ENCODE measurements at regions not wholly inside any gene's neighbourhood (a gene's known extent, or its start where the extent isn't known, plus 50 kb on each side); places are given as distances from the start of the nearest gene placed in this dataset.

GRCh38 chr2:4272261-4272858 lies 569.0 kb downstream of the DCDC2C start:
- Histone ChIP-seq H3K27me3 (no peaks in the 10 kb centered on the region), H3K9me3 (no peaks in the 10 kb centered on the region), H3K27ac (no peak overlapping the region), H3K4me1 (no peaks in the 10 kb centered on the region), H3K36me3 (no peaks in the 10 kb centered on the region), H3K4me3 (no peak overlapping the region)
- no peak for DNase-seq (ENCODE audit: low spot score in 2 of 2)
- no peak for TF ChIP-seq CTCF (IDR thresholded peaks at IDR 0.05)
- no peak for TF ChIP-seq POLR2AphosphoS5 (IDR thresholded peaks at IDR 0.05)
- TF ChIP-seq POLR2A (IDR thresholded peaks at IDR 0.05), result no peak
- intact Hi-C loops (cut with DNase I; ENCODE audit: low total_unique reads), result no loop called here

- Histone ChIP-seq H3K4me1 (no peaks in the 10 kb centered on the region), H3K27ac (no peak overlapping the region), H3K4me3 (no peak overlapping the region), H3K9me3 (no peaks in the 10 kb centered on the region), H3K27me3 (no peaks in the 10 kb centered on the region), H3K36me3 (no peaks in the 10 kb centered on the region)
- intact Hi-C loops (cut with DNase I; ENCODE audit: low total_unique reads), result no loop called here
- TF ChIP-seq POLR2AphosphoS5 (IDR thresholded peaks at IDR 0.05), result no peak
- no peak for TF ChIP-seq POLR2A (IDR thresholded peaks at IDR 0.05)
- no peak for TF ChIP-seq CTCF (IDR thresholded peaks at IDR 0.05)
- DNase-seq (ENCODE audit: low spot score in 2 of 2), result no peak
Measured at GRCh38 chr2:4278392-4278791, 575.0 kb downstream of the DCDC2C start.

- no peaks in the 10 kb centered on the region for H3K27me3 ChIP-seq
- no peak for DNase-seq (ENCODE audit: low spot score in 2 of 2)
- intact Hi-C loops (cut with DNase I; ENCODE audit: low total_unique reads), result no loop called here
- H3K27ac ChIP-seq, result no peak overlapping the region
- H3K36me3 ChIP-seq, result no peaks in the 10 kb centered on the region
- TF ChIP-seq POLR2AphosphoS5 (IDR thresholded peaks at IDR 0.05) (no peak), POLR2A (IDR thresholded peaks at IDR 0.05) (no peak), CTCF (IDR thresholded peaks at IDR 0.05) (no peak)
- no peaks in the 10 kb centered on the region for H3K9me3 ChIP-seq
- no peak overlapping the region for H3K4me3 ChIP-seq
- no peaks in the 10 kb centered on the region for H3K4me1 ChIP-seq
Measured at GRCh38 chr2:4279431-4279830, 576.1 kb downstream of the DCDC2C start.

- DNase-seq (ENCODE audit: low spot score in 2 of 2), result no peak
- Histone ChIP-seq H3K9me3 (no peaks in the 10 kb centered on the region), H3K4me3 (no peak overlapping the region), H3K36me3 (no peaks in the 10 kb centered on the region), H3K27me3 (no peaks in the 10 kb centered on the region), H3K27ac (no peak overlapping the region), H3K4me1 (no peaks in the 10 kb centered on the region)
- no peak for TF ChIP-seq CTCF (IDR thresholded peaks at IDR 0.05)
- no peak for TF ChIP-seq POLR2A (IDR thresholded peaks at IDR 0.05)
- TF ChIP-seq POLR2AphosphoS5 (IDR thresholded peaks at IDR 0.05), result no peak
- intact Hi-C loops (cut with DNase I; ENCODE audit: low total_unique reads), result no loop called here
Measured at GRCh38 chr2:4291430-4291829, 588.1 kb downstream of the DCDC2C start.

GRCh38 chr2:4295680-4296079 lies 592.3 kb downstream of the DCDC2C start:
- H3K27ac ChIP-seq, result no peak overlapping the region
- no peaks in the 10 kb centered on the region for H3K9me3 ChIP-seq
- TF ChIP-seq POLR2A (IDR thresholded peaks at IDR 0.05) (no peak), CTCF (IDR thresholded peaks at IDR 0.05) (no peak), POLR2AphosphoS5 (IDR thresholded peaks at IDR 0.05) (no peak)
- no peak overlapping the region for H3K4me3 ChIP-seq
- H3K27me3 ChIP-seq, result no peaks in the 10 kb centered on the region
- no peaks in the 10 kb centered on the region for H3K36me3 ChIP-seq
- H3K4me1 ChIP-seq, result no peaks in the 10 kb centered on the region
- intact Hi-C loops (cut with DNase I; ENCODE audit: low total_unique reads), result no loop called here
- DNase-seq (ENCODE audit: low spot score in 2 of 2), result no peak

Measured in breast epithelium (tissue), 4 donors.